ENCODE measurements at regions not wholly inside any gene's neighbourhood (a gene's known extent, or its start where the extent isn't known, plus 50 kb on each side); places are given as distances from the start of the nearest gene placed in this dataset.
"Not testable (repeated sequence)": the region's sequence is repeated elsewhere in the genome, so short reads cannot be mapped to it uniquely, and the experiment has no call there.

- no peak for DNase-seq
Measured at GRCh38 chr2:84129018-84129417, 330.1 kb downstream of the SUCLG1 start.

GRCh38 chr2:84127812-84128211 is 331.3 kb downstream of the SUCLG1 start:
- not testable (repeated sequence) for DNase-seq

- no peak for DNase-seq
Measured at GRCh38 chr2:84126530-84126929, 332.6 kb downstream of the SUCLG1 start.

- DNase-seq: no peak
Measured at GRCh38 chr2:84126084-84126483, 333.0 kb downstream of the SUCLG1 start.

- no peak for DNase-seq
Measured at GRCh38 chr2:84116143-84116542, 342.9 kb downstream of the SUCLG1 start.

GRCh38 chr2:84115173-84115857 is 343.8 kb downstream of the SUCLG1 start:
- no peak for DNase-seq

GRCh38 chr2:84103816-84104527 is 355.1 kb downstream of the SUCLG1 start:
- not testable (repeated sequence) for DNase-seq

GRCh38 chr2:84102274-84102673 is 356.8 kb downstream of the SUCLG1 start:
- no peak for DNase-seq

GRCh38 chr2:84088656-84089055 is 370.4 kb downstream of the SUCLG1 start:
- no peak for DNase-seq

GRCh38 chr2:84085562-84085961 is 373.5 kb downstream of the SUCLG1 start:
- no peak for DNase-seq

GRCh38 chr2:84084856-84085255 is 374.2 kb downstream of the SUCLG1 start:
- DNase-seq: no peak

GRCh38 chr2:84083984-84084383 is 375.1 kb downstream of the SUCLG1 start:
- DNase-seq: no peak

- no peak for DNase-seq
Measured at GRCh38 chr2:84078471-84078870, 380.6 kb downstream of the SUCLG1 start.

GRCh38 chr2:84077496-84077895 is 381.6 kb downstream of the SUCLG1 start:
- DNase-seq: peak; percentile 19

GRCh38 chr2:84071050-84071449 is 388.0 kb downstream of the SUCLG1 start:
- DNase-seq: no peak

GRCh38 chr2:84065857-84066256 is 393.2 kb downstream of the SUCLG1 start:
- no peak for DNase-seq

GRCh38 chr2:84057917-84058560 is 401.0 kb downstream of the SUCLG1 start:
- DNase-seq: no peak

- no peak for DNase-seq
Measured at GRCh38 chr2:84055816-84056215, 403.3 kb downstream of the SUCLG1 start.

- DNase-seq: not testable (repeated sequence)
Measured at GRCh38 chr2:84054577-84054976, 404.5 kb downstream of the SUCLG1 start.

- DNase-seq: no peak
Measured at GRCh38 chr2:84052913-84053312, 406.2 kb downstream of the SUCLG1 start.

- DNase-seq: no peak
Measured at GRCh38 chr2:84052043-84052442, 407.0 kb downstream of the SUCLG1 start.

GRCh38 chr2:84048964-84049363 is 410.1 kb downstream of the SUCLG1 start:
- DNase-seq: no peak

GRCh38 chr2:84041506-84041905 is 417.6 kb downstream of the SUCLG1 start:
- no peak for DNase-seq

GRCh38 chr2:84040281-84040680 is 418.8 kb downstream of the SUCLG1 start:
- no peak for DNase-seq

All from NCI-H2081 treated with DMSO at 0.1 percent for 48 hours (cell line).